Stimulated activated memory B cell treated with anti-CD40 and anti-IgM and Interleukin-4, amounts not matched to agents 10 μg/mL and 1 μg/mL and 100 μg/mL, for 72 hours (primary cell): ENCODE measurements at regions not wholly inside any gene's neighbourhood (a gene's known extent, or its start where the extent isn't known, plus 50 kb on each side); places are given as distances from the start of the nearest gene placed in this dataset.
A peak's percentile ranks its signal among the peaks of the same experiment; 100 is the strongest.

ENCODE experiments used
- ATAC-seq: fragments of 150-1000 bp; cut with Tn5 transposase; 2 replicates; pipeline ENCODE4 v1.10.0; 2021
- H3K27ac Mint-ChIP-seq: one replicate; pipeline ENCODE4 v1.8.0; 2022; ENCODE audit warnings: mild to moderate bottlenecking, mixed read lengths
- H3K27me3 Mint-ChIP-seq: one replicate; pipeline ENCODE4 v1.8.0; 2022; ENCODE audit warnings: mixed read lengths
- H3K36me3 Mint-ChIP-seq: one replicate; pipeline ENCODE4 v1.8.0; 2022; ENCODE audit warnings: mixed read lengths
- H3K4me1 Mint-ChIP-seq: one replicate; pipeline ENCODE4 v1.8.0; 2022; ENCODE audit warnings: mixed read lengths
- H3K4me3 Mint-ChIP-seq: one replicate; pipeline ENCODE4 v1.8.0; 2022; ENCODE audit warnings: mild to moderate bottlenecking, moderate library complexity, mixed read lengths
- H3K9me3 Mint-ChIP-seq: one replicate; pipeline ENCODE4 v1.8.0; 2022; ENCODE audit warnings: mixed read lengths

GRCh38 chr4:180057891-180058671 is 2185.1 kb upstream of the TENM3 start:
- Mint-ChIP-seq H3K36me3 (no peaks in the 10 kb centered on the region), H3K27me3 (peaks cover 21% of the 10 kb centered on the region), H3K27ac (no peak overlapping the region), H3K4me1 (no peaks in the 10 kb centered on the region), H3K4me3 (peak overlapping the region; percentile 36), H3K9me3 (peaks cover 2% of the 10 kb centered on the region)
- ATAC-seq = peak; percentile 34

- Mint-ChIP-seq H3K36me3 (no peaks in the 10 kb centered on the region), H3K4me3 (no peak overlapping the region), H3K4me1 (no peaks in the 10 kb centered on the region), H3K27me3 (peaks cover 21% of the 10 kb centered on the region), H3K9me3 (peaks cover 2% of the 10 kb centered on the region), H3K27ac (no peak overlapping the region)
- peak; percentile 11 for ATAC-seq
These were observed 2184.4 kb upstream of the TENM3 start for GRCh38 chr4:180058691-180059215.

GRCh38 chr4:180059216-180059881 is 2183.9 kb upstream of the TENM3 start:
- H3K27ac Mint-ChIP-seq = no peak overlapping the region
- no peaks in the 10 kb centered on the region for H3K36me3 Mint-ChIP-seq
- H3K27me3 Mint-ChIP-seq = peaks cover 21% of the 10 kb centered on the region
- peak overlapping the region; percentile 45 for H3K4me3 Mint-ChIP-seq
- no peak for ATAC-seq
- H3K4me1 Mint-ChIP-seq = no peaks in the 10 kb centered on the region
- peaks cover 2% of the 10 kb centered on the region for H3K9me3 Mint-ChIP-seq

GRCh38 chr4:180060159-180060889 is 2182.9 kb upstream of the TENM3 start:
- peaks cover 2% of the 10 kb centered on the region for H3K9me3 Mint-ChIP-seq
- no peak overlapping the region for H3K4me3 Mint-ChIP-seq
- ATAC-seq = no peak
- H3K36me3 Mint-ChIP-seq = no peaks in the 10 kb centered on the region
- no peaks in the 10 kb centered on the region for H3K4me1 Mint-ChIP-seq
- H3K27ac Mint-ChIP-seq = no peak overlapping the region
- peaks cover 21% of the 10 kb centered on the region for H3K27me3 Mint-ChIP-seq

GRCh38 chr4:180081072-180081471 is 2162.1 kb upstream of the TENM3 start:
- H3K36me3 Mint-ChIP-seq = no peaks in the 10 kb centered on the region
- H3K27ac Mint-ChIP-seq = no peak overlapping the region
- H3K9me3 Mint-ChIP-seq = no peaks in the 10 kb centered on the region
- no peak overlapping the region for H3K4me3 Mint-ChIP-seq
- no peaks in the 10 kb centered on the region for H3K4me1 Mint-ChIP-seq
- H3K27me3 Mint-ChIP-seq = no peaks in the 10 kb centered on the region
- no peak for ATAC-seq

GRCh38 chr4:180084561-180084960 is 2158.6 kb upstream of the TENM3 start:
- no peaks in the 10 kb centered on the region for H3K4me1 Mint-ChIP-seq
- no peak for ATAC-seq
- no peaks in the 10 kb centered on the region for H3K27me3 Mint-ChIP-seq
- no peaks in the 10 kb centered on the region for H3K9me3 Mint-ChIP-seq
- no peak overlapping the region for H3K4me3 Mint-ChIP-seq
- no peak overlapping the region for H3K27ac Mint-ChIP-seq
- H3K36me3 Mint-ChIP-seq = no peaks in the 10 kb centered on the region

GRCh38 chr4:180086480-180087190 is 2156.6 kb upstream of the TENM3 start:
- no peaks in the 10 kb centered on the region for H3K9me3 Mint-ChIP-seq
- no peak overlapping the region for H3K27ac Mint-ChIP-seq
- no peak for ATAC-seq
- no peaks in the 10 kb centered on the region for H3K27me3 Mint-ChIP-seq
- no peak overlapping the region for H3K4me3 Mint-ChIP-seq
- no peaks in the 10 kb centered on the region for H3K4me1 Mint-ChIP-seq
- H3K36me3 Mint-ChIP-seq = no peaks in the 10 kb centered on the region

GRCh38 chr4:180098586-180098985 is 2144.6 kb upstream of the TENM3 start:
- H3K27ac Mint-ChIP-seq = no peak overlapping the region

GRCh38 chr4:180099957-180100356 is 2143.2 kb upstream of the TENM3 start:
- no peak overlapping the region for H3K4me3 Mint-ChIP-seq
- no peaks in the 10 kb centered on the region for H3K27me3 Mint-ChIP-seq
- no peak for ATAC-seq
- H3K4me1 Mint-ChIP-seq = no peaks in the 10 kb centered on the region
- H3K9me3 Mint-ChIP-seq = peaks cover 3% of the 10 kb centered on the region
- no peaks in the 10 kb centered on the region for H3K36me3 Mint-ChIP-seq
- no peak overlapping the region for H3K27ac Mint-ChIP-seq

More at GRCh38 chr4:180098586-180098985, 2144.6 kb upstream of the TENM3 start:
- Mint-ChIP-seq H3K4me3 (no peak overlapping the region), H3K36me3 (no peaks in the 10 kb centered on the region), H3K27me3 (no peaks in the 10 kb centered on the region), H3K4me1 (no peaks in the 10 kb centered on the region), H3K9me3 (peaks cover 3% of the 10 kb centered on the region)
- ATAC-seq = no peak

GRCh38 chr4:180100433-180101344 is 2142.5 kb upstream of the TENM3 start:
- no peak overlapping the region for H3K4me3 Mint-ChIP-seq
- H3K36me3 Mint-ChIP-seq = no peaks in the 10 kb centered on the region
- no peak overlapping the region for H3K27ac Mint-ChIP-seq
- H3K9me3 Mint-ChIP-seq = peaks cover 3% of the 10 kb centered on the region
- peak; percentile 24 for ATAC-seq
- no peaks in the 10 kb centered on the region for H3K4me1 Mint-ChIP-seq
- no peaks in the 10 kb centered on the region for H3K27me3 Mint-ChIP-seq

- no peak for ATAC-seq
- Mint-ChIP-seq H3K4me1 (no peaks in the 10 kb centered on the region), H3K36me3 (no peaks in the 10 kb centered on the region), H3K27me3 (no peaks in the 10 kb centered on the region), H3K9me3 (peaks cover 3% of the 10 kb centered on the region), H3K27ac (no peak overlapping the region), H3K4me3 (no peak overlapping the region)
These were observed 2141.7 kb upstream of the TENM3 start for GRCh38 chr4:180101348-180102083.

- ATAC-seq = no peak
- Mint-ChIP-seq H3K36me3 (no peaks in the 10 kb centered on the region), H3K27me3 (no peaks in the 10 kb centered on the region), H3K27ac (no peak overlapping the region), H3K4me3 (no peak overlapping the region), H3K4me1 (no peaks in the 10 kb centered on the region), H3K9me3 (peaks cover 3% of the 10 kb centered on the region)
These were observed 2139.4 kb upstream of the TENM3 start for GRCh38 chr4:180103794-180104193.

GRCh38 chr4:180105362-180105761 is 2137.8 kb upstream of the TENM3 start:
- no peaks in the 10 kb centered on the region for H3K27me3 Mint-ChIP-seq
- H3K36me3 Mint-ChIP-seq = no peaks in the 10 kb centered on the region
- no peak for ATAC-seq
- H3K4me1 Mint-ChIP-seq = no peaks in the 10 kb centered on the region
- H3K27ac Mint-ChIP-seq = no peak overlapping the region
- peaks cover 3% of the 10 kb centered on the region for H3K9me3 Mint-ChIP-seq
- no peak overlapping the region for H3K4me3 Mint-ChIP-seq
